ENCODE measurements at regions not wholly inside any gene's neighbourhood (a gene's known extent, or its start where the extent isn't known, plus 50 kb on each side); places are given as distances from the start of the nearest gene placed in this dataset.

DNA sequence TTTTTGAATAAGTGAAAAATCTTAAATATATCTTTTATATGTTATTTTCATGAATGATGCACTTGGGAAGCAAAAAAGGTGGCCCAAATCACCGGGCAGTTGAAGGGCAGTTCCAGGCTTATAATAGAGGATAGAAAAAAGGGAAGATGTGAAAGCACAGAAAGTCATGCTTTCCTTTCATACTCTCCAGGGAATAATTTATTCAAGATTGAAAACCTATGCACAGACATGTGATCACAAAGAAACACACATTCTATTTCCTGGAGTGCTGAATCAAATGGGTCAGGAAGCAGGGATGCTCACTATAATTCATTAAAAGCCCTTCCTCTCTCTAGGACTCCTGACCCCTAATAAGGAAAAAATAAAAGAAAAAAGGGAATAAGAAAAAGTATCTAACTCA lies 66.1 kb upstream of the USP38 start:
- no peaks in the 10 kb centered on the region for H3K27me3 ChIP-seq (ENCODE audit: low read depth, low read length)
- H3K36me3 ChIP-seq (ENCODE audit: control insufficient read depth in 1 of 2, insufficient read depth in 2 of 2, low read length in 2 of 2), result no peaks in the 10 kb centered on the region
- no peak overlapping the region for H3K27ac ChIP-seq (ENCODE audit: low read length)
- H3K9me3 ChIP-seq (ENCODE audit: control insufficient read depth in 1 of 2, low read length in 2 of 2), result peaks cover 0 to 5% of the 10 kb centered on the region in 2 donors
- H3K4me1 ChIP-seq (ENCODE audit: control insufficient read depth in 1 of 2, insufficient read depth in 2 of 2, low read length in 2 of 2), result no peaks in the 10 kb centered on the region
- H3K4me3 ChIP-seq (ENCODE audit: low read depth in 1 of 2, low read length in 2 of 2), result no peak overlapping the region

DNA sequence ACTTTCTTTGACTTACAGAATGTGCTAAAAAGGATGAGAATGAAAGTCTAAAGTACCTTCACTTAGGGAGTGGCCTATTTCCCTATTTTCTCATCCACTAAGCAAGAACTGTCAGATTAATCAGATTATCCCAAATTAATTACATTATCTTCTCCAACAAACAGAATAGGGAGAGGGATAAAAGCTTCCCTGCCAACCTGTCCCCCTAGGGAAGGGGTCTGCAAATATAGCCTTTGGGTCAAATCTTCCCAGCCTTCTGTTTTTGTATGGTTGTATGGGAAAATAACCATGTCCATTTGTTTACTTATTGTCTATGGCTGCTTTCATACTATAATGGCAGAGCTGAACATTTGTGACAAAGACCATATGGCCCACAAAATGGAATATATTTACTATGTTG lies 57.1 kb upstream of the USP38 start:
- Histone ChIP-seq H3K9me3 (ENCODE audit: control insufficient read depth in 1 of 2, low read length in 2 of 2) (no peaks in the 10 kb centered on the region), H3K27me3 (ENCODE audit: low read depth, low read length) (no peaks in the 10 kb centered on the region), H3K4me3 (ENCODE audit: low read depth in 1 of 2, low read length in 2 of 2) (no peak overlapping the region), H3K36me3 (ENCODE audit: control insufficient read depth in 1 of 2, insufficient read depth in 2 of 2, low read length in 2 of 2) (no peaks in the 10 kb centered on the region), H3K27ac (ENCODE audit: low read length) (no peak overlapping the region), H3K4me1 (ENCODE audit: control insufficient read depth in 1 of 2, insufficient read depth in 2 of 2, low read length in 2 of 2) (no peaks in the 10 kb centered on the region)

DNA sequence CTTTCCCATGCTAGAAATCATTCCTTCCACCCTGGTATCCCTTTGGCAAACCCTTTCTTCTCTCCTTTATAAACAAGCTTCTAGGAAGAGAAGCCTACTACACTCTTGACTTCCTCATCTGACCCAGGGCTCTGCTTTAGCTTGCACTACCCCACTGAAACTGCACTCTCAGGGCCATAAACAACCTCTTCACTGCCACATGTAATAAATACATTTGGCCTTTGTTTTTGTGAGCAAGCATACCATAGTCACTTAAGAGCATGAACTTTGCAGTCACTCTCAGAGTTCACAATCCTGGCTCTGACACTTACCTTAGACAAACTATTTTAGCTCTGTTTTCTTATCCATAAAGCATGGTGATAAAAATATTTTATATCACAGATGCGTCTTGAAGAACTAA lies 50.7 kb upstream of the USP38 start:
- Histone ChIP-seq H3K36me3 (ENCODE audit: control insufficient read depth in 1 of 2, insufficient read depth in 2 of 2, low read length in 2 of 2) (no peaks in the 10 kb centered on the region), H3K9me3 (ENCODE audit: control insufficient read depth in 1 of 2, low read length in 2 of 2) (no peaks in the 10 kb centered on the region), H3K27ac (ENCODE audit: low read length) (no peak overlapping the region), H3K4me3 (ENCODE audit: low read depth in 1 of 2, low read length in 2 of 2) (no peak overlapping the region), H3K27me3 (ENCODE audit: low read depth, low read length) (no peaks in the 10 kb centered on the region), H3K4me1 (ENCODE audit: control insufficient read depth in 1 of 2, insufficient read depth in 2 of 2, low read length in 2 of 2) (no peaks in the 10 kb centered on the region)

Measured in muscle layer of duodenum (tissue), 2 donors.